H54 (cell line): ENCODE measurements at regions not wholly inside any gene's neighbourhood (a gene's known extent, or its start where the extent isn't known, plus 50 kb on each side); places are given as distances from the start of the nearest gene placed in this dataset.

Source experiments
- DNase-seq: peaks from one replicate; pipeline ENCODE4 v3.0.0; 2011; ENCODE audit warnings: low spot score, mixed read lengths; ENCODE audit not compliant: insufficient read length
- FAIRE-seq: peaks from 3 replicates; lab custom pipeline; 2011; peaks lifted over from hg19 to GRCh38; lab: Jason Lieb, UNC
- POLR2A ChIP-seq: IDR thresholded peaks from 2 replicates; pipeline ENCODE4 v1.6.1; 2011; ENCODE audit warnings: low read depth, mild to moderate bottlenecking, low read length

- TF ChIP-seq POLR2A: no peak
- DNase-seq: no peak
- FAIRE-seq: no peak
Observed at GRCh38 chr13:78827471-78827870, 168.5 kb upstream of the OBI1 start.

- TF ChIP-seq POLR2A: no peak
- no peak for FAIRE-seq
Observed at GRCh38 chr13:78826936-78827335, 168.0 kb upstream of the OBI1 start.

DNA sequence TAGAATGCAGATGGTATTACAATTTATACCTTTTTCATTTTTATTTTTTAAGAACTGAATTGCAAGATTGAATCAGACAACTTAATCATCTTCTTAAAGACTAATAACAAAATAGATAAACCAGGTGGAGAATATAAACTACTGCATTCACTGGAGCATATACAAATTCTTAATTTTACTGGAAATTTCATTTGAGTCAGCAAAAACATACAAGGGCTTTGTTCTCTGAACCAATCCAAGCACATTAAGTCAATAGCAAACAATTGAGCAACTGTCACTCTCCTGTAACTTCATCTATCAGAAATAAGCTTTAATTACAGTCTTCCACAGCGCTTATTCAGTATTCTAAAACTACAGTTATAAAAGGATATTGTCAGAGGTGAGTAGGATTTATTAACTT lies 167.4 kb upstream of the OBI1 start:
- no peak for FAIRE-seq
- no peak for DNase-seq
- TF ChIP-seq POLR2A: no peak

More at GRCh38 chr13:78826936-78827335, 168.0 kb upstream of the OBI1 start:
- no peak for DNase-seq

DNA sequence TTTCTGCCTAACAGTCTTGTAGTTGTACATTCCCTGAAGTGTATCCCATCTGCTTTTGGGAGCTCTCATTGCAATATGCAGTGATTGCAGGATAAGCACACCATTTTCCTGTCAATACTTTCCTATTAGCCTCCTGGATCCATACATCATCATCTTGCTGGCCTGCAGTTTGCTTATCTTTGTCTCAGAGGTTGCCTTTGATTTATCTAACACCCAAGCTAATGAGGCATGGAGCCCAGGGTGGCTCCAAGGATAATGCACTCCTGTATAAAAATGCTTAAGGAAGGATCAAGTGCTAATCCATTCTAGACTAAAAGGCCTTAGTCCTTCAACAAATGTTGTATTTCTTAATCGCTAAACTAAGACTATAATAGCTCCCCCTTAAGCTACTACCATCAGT lies 161.6 kb upstream of the OBI1 start:
- no peak for FAIRE-seq
- DNase-seq: no peak
- no peak for TF ChIP-seq POLR2A

- FAIRE-seq (no peak), DNase-seq (no peak)
- TF ChIP-seq POLR2A: no peak
Observed at GRCh38 chr13:78816592-78816991, 157.6 kb upstream of the OBI1 start.

- DNase-seq (no peak), FAIRE-seq (no peak)
- TF ChIP-seq POLR2A: no peak
Observed at GRCh38 chr13:78816154-78816553, 157.2 kb upstream of the OBI1 start.

GRCh38 chr13:78806457-78806856 lies 147.5 kb upstream of the OBI1 start:
- FAIRE-seq: no peak
- DNase-seq: no peak
- no peak for TF ChIP-seq POLR2A

DNA sequence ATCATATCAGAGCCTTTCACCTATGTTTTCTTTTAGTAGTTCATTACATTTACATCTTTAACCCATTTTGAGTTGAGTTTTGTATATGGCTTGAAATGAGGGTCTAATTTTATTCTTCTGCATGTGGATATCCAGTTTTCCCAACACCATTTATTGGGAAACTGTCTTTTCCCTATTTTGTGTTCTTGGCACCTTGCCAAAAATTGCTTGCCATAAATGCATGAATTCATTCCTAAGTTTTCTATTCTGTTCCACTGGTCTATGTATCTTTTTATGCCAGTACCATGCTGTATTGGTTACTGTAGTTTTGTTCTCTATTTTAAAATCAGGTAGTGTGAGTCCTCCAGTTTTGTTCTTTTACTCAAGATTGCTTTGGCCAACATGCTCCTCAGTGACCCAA lies 144.0 kb upstream of the OBI1 start:
- TF ChIP-seq POLR2A: no peak
- DNase-seq (no peak), FAIRE-seq (no peak)

- TF ChIP-seq POLR2A: no peak
- DNase-seq (no peak), FAIRE-seq (no peak)
Observed at GRCh38 chr13:78787190-78787589, 128.2 kb upstream of the OBI1 start.

DNA sequence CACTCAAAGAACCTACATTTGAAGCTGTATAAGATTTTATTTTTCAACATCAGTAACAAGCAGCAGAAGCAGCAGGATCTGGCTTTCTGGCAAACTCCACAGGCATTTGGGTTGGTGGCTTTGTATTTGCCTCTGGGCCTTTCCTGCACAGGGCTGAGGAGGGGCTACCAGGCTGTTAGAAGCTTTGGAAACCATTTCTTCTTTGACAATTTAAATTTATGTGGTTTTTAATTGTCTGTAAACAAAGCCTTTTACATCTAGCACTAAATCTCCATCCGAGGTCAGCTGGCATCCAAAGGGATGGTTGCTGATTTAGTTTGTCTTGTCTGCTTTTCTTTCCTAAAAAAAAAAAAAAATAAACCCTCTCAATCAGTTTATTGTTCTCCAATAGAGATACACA lies 127.5 kb upstream of the OBI1 start:
- TF ChIP-seq POLR2A: no peak
- no peak for DNase-seq
- no peak for FAIRE-seq

GRCh38 chr13:78785764-78786163 lies 126.8 kb upstream of the OBI1 start:
- FAIRE-seq: no peak
- no peak for DNase-seq
- TF ChIP-seq POLR2A: no peak

- no peak for TF ChIP-seq POLR2A
- FAIRE-seq: no peak
Observed at GRCh38 chr13:78784014-78784750, 125.2 kb upstream of the OBI1 start.

GRCh38 chr13:78780708-78781107 lies 121.8 kb upstream of the OBI1 start:
- DNase-seq (no peak), FAIRE-seq (no peak)
- no peak for TF ChIP-seq POLR2A

More at GRCh38 chr13:78784014-78784750, 125.2 kb upstream of the OBI1 start:
- DNase-seq: no peak

GRCh38 chr13:78779608-78780007 lies 120.7 kb upstream of the OBI1 start:
- no peak for DNase-seq
- TF ChIP-seq POLR2A: no peak
- no peak for FAIRE-seq

GRCh38 chr13:78777976-78778375 lies 119.0 kb upstream of the OBI1 start:
- no peak for DNase-seq
- no peak for TF ChIP-seq POLR2A
- no peak for FAIRE-seq
